HG02938 (cell line): ENCODE measurements at regions not wholly inside any gene's neighbourhood (a gene's known extent, or its start where the extent isn't known, plus 50 kb on each side); places are given as distances from the start of the nearest gene placed in this dataset.
"Not testable (repeated sequence)": the region's sequence is repeated elsewhere in the genome, so short reads cannot be mapped to it uniquely, and the experiment has no call there.

ENCODE experiments used
- ATAC-seq: cut with Tn5 transposase; IDR thresholded peaks from one replicate; pipeline ENCODE4 v1.9.1; 2021; ENCODE audit warnings: mild to moderate bottlenecking, moderate library complexity; ENCODE audit not compliant: unreplicated experiment

GRCh38 chr13:86253497-86253896 is 454.3 kb upstream of the SLITRK6 start:
- ATAC-seq: not testable (repeated sequence)

GRCh38 chr13:86255820-86256219 is 456.6 kb upstream of the SLITRK6 start:
- ATAC-seq: not testable (repeated sequence)

GRCh38 chr13:86269511-86269910 is 470.3 kb upstream of the SLITRK6 start:
- no peak for ATAC-seq

- no peak for ATAC-seq
These were observed 483.2 kb upstream of the SLITRK6 start for GRCh38 chr13:86282442-86282841.

- no peak for ATAC-seq
These were observed 483.8 kb upstream of the SLITRK6 start for GRCh38 chr13:86283031-86283430.

- no peak for ATAC-seq
These were observed 499.5 kb upstream of the SLITRK6 start for GRCh38 chr13:86298725-86299124.

- ATAC-seq: no peak
These were observed 499.9 kb upstream of the SLITRK6 start for GRCh38 chr13:86299128-86299527.

GRCh38 chr13:86309881-86310280 is 510.7 kb upstream of the SLITRK6 start:
- no peak for ATAC-seq

- no peak for ATAC-seq
These were observed 514.2 kb upstream of the SLITRK6 start for GRCh38 chr13:86313421-86313820.

GRCh38 chr13:86318450-86318849 is 519.2 kb upstream of the SLITRK6 start:
- ATAC-seq: no peak

GRCh38 chr13:86324191-86324590 is 525.0 kb upstream of the SLITRK6 start:
- ATAC-seq: no peak

GRCh38 chr13:86355301-86355700 is 556.1 kb upstream of the SLITRK6 start:
- no peak for ATAC-seq

GRCh38 chr13:86357106-86357505 is 557.9 kb upstream of the SLITRK6 start:
- ATAC-seq: no peak

- ATAC-seq: not testable (repeated sequence)
These were observed 564.5 kb upstream of the SLITRK6 start for GRCh38 chr13:86363749-86364148.

GRCh38 chr13:86368924-86369323 is 569.7 kb upstream of the SLITRK6 start:
- ATAC-seq: no peak

GRCh38 chr13:86377451-86377850 is 578.2 kb upstream of the SLITRK6 start:
- no peak for ATAC-seq

GRCh38 chr13:86378628-86379027 is 579.4 kb upstream of the SLITRK6 start:
- no peak for ATAC-seq

- no peak for ATAC-seq
These were observed 583.9 kb upstream of the SLITRK6 start for GRCh38 chr13:86383151-86383550.

GRCh38 chr13:86383561-86383960 is 584.3 kb upstream of the SLITRK6 start:
- no peak for ATAC-seq

GRCh38 chr13:86397635-86398034 is 598.4 kb upstream of the SLITRK6 start:
- ATAC-seq: no peak

- ATAC-seq: no peak
These were observed 600.4 kb upstream of the SLITRK6 start for GRCh38 chr13:86399572-86399971.

GRCh38 chr13:86402500-86402899 is 603.3 kb upstream of the SLITRK6 start:
- no peak for ATAC-seq

GRCh38 chr13:86403181-86403580 is 604.0 kb upstream of the SLITRK6 start:
- ATAC-seq: no peak
